ENCODE measurements at regions not wholly inside any gene's neighbourhood (a gene's known extent, or its start where the extent isn't known, plus 50 kb on each side); places are given as distances from the start of the nearest gene placed in this dataset.

GRCh38 chr5:51273021-51273420 lies 110.2 kb upstream of the ISL1 start:
- no peaks in the 10 kb centered on the region for H3K4me1 ChIP-seq (ENCODE audit: control insufficient read depth in 1 of 2, insufficient read depth in 1 of 2, low read depth in 1 of 2, low read length in 1 of 2)
- H3K27me3 ChIP-seq: no peaks in the 10 kb centered on the region
- H3K9me3 ChIP-seq: no peaks in the 10 kb centered on the region
- H3K27ac ChIP-seq: no peak overlapping the region
- TF ChIP-seq, protein P1, sequence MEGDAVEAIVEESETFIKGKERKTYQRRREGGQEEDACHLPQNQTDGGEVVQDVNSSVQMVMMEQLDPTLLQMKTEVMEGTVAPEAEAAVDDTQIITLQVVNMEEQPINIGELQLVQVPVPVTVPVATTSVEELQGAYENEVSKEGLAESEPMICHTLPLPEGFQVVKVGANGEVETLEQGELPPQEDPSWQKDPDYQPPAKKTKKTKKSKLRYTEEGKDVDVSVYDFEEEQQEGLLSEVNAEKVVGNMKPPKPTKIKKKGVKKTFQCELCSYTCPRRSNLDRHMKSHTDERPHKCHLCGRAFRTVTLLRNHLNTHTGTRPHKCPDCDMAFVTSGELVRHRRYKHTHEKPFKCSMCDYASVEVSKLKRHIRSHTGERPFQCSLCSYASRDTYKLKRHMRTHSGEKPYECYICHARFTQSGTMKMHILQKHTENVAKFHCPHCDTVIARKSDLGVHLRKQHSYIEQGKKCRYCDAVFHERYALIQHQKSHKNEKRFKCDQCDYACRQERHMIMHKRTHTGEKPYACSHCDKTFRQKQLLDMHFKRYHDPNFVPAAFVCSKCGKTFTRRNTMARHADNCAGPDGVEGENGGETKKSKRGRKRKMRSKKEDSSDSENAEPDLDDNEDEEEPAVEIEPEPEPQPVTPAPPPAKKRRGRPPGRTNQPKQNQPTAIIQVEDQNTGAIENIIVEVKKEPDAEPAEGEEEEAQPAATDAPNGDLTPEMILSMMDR (IDR thresholded peaks at IDR 0.05): no peak
- no peaks in the 10 kb centered on the region for H3K36me3 ChIP-seq
- H3K4me3 ChIP-seq (ENCODE audit: low read depth in 1 of 2, low read length in 1 of 2): no peak overlapping the region

DNA sequence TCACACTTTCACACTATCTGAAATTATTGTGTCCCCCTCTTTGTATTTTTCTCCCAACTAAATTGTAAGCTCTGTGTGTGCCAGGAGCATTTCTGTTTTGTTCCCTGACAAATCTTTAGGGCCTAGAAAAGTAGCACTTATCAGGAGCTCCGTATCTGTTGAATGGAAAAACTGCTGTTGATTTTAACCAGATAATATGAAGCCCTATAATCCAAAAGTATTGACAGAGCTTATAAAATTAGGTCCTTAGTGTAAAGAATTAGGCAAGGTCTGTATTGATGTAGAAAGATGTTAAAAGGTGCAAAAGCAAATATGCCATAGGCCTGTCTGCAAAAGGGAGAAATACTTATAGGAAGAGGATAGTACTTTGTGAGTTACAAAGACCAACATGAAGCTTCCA lies 109.4 kb upstream of the ISL1 start:
- TF ChIP-seq, protein P1 (IDR thresholded peaks at IDR 0.05): no peak
- Histone ChIP-seq H3K36me3 (no peaks in the 10 kb centered on the region), H3K4me1 (ENCODE audit: control insufficient read depth in 1 of 2, insufficient read depth in 1 of 2, low read depth in 1 of 2, low read length in 1 of 2) (no peaks in the 10 kb centered on the region), H3K27me3 (no peaks in the 10 kb centered on the region), H3K4me3 (ENCODE audit: low read depth in 1 of 2, low read length in 1 of 2) (no peak overlapping the region), H3K27ac (no peak overlapping the region), H3K9me3 (no peaks in the 10 kb centered on the region)

- Histone ChIP-seq H3K4me3 (ENCODE audit: low read depth in 1 of 2, low read length in 1 of 2) (no peak overlapping the region), H3K4me1 (ENCODE audit: control insufficient read depth in 1 of 2, insufficient read depth in 1 of 2, low read depth in 1 of 2, low read length in 1 of 2) (no peaks in the 10 kb centered on the region), H3K36me3 (no peaks in the 10 kb centered on the region), H3K27me3 (no peaks in the 10 kb centered on the region), H3K27ac (no peak overlapping the region), H3K9me3 (no peaks in the 10 kb centered on the region)
- TF ChIP-seq, protein P1 (IDR thresholded peaks at IDR 0.05): no peak
Observed at GRCh38 chr5:51275428-51275827, 107.8 kb upstream of the ISL1 start.

DNA sequence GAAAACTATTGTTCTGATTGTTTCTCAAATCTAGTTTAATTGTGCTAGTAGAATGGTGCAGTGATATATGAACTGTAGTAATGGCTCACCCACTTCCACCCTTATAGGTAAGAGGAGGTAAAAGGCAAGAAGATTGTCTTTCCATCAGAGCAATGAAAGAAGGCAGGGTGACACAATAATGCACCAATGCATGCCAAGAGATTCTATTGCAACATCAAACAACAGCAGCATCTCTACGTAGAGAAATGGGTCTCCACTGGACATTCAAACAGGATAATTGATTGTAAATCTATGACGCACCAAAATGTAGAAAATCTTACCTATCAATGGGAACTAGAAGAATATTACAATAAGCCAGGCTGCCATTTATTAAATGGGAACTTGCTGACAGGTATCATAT lies 107.0 kb upstream of the ISL1 start:
- TF ChIP-seq, protein P1 (IDR thresholded peaks at IDR 0.05): no peak
- no peaks in the 10 kb centered on the region for H3K9me3 ChIP-seq
- no peak overlapping the region for H3K4me3 ChIP-seq (ENCODE audit: low read depth in 1 of 2, low read length in 1 of 2)
- H3K27me3 ChIP-seq: no peaks in the 10 kb centered on the region
- no peaks in the 10 kb centered on the region for H3K36me3 ChIP-seq
- H3K27ac ChIP-seq: no peak overlapping the region
- H3K4me1 ChIP-seq (ENCODE audit: control insufficient read depth in 1 of 2, insufficient read depth in 1 of 2, low read depth in 1 of 2, low read length in 1 of 2): no peaks in the 10 kb centered on the region

- Histone ChIP-seq H3K9me3 (no peaks in the 10 kb centered on the region), H3K36me3 (no peaks in the 10 kb centered on the region), H3K4me3 (ENCODE audit: low read depth in 1 of 2, low read length in 1 of 2) (no peak overlapping the region), H3K27ac (no peak overlapping the region), H3K27me3 (no peaks in the 10 kb centered on the region), H3K4me1 (ENCODE audit: control insufficient read depth in 1 of 2, insufficient read depth in 1 of 2, low read depth in 1 of 2, low read length in 1 of 2) (no peaks in the 10 kb centered on the region)
- TF ChIP-seq, protein P1 (IDR thresholded peaks at IDR 0.05): no peak
Observed at GRCh38 chr5:51278539-51278938, 104.7 kb upstream of the ISL1 start.
